HEK293 (cell line): ENCODE measurements at regions not wholly inside any gene's neighbourhood (a gene's known extent, or its start where the extent isn't known, plus 50 kb on each side); places are given as distances from the start of the nearest gene placed in this dataset.

Source experiments
- CTCF ChIP-seq: fragments of 450-650 bp; formaldehyde crosslinking; IDR thresholded peaks from 2 replicates; pipeline ENCODE4 v1.5.1; 2016; ENCODE audit warnings: missing biosample characterization, missing genetic modification characterization
- PRDM4 ChIP-seq: fragments of 450-650 bp; formaldehyde crosslinking; IDR thresholded peaks from 2 replicates; pipeline ENCODE4 v1.5.1; 2017; ENCODE audit warnings: missing biosample characterization, missing genetic modification characterization
- TCF7L2 ChIP-seq: IDR thresholded peaks from 2 replicates; pipeline ENCODE4 v1.6.1; 2011; ENCODE audit warnings: low read depth, mild to moderate bottlenecking, inconsistent platforms, low read length, moderate library complexity, borderline replicate concordance
- YY1 ChIP-seq: fragments of 450-650 bp; formaldehyde crosslinking; IDR thresholded peaks from 2 replicates; pipeline ENCODE4 v1.5.1; 2018; ENCODE audit warnings: missing biosample characterization, missing genetic modification characterization
- ZNF133 ChIP-seq: fragments of 450-650 bp; formaldehyde crosslinking; IDR thresholded peaks from 2 replicates; pipeline ENCODE4 v1.5.1; 2016; ENCODE audit warnings: missing biosample characterization, missing genetic modification characterization
- ZNF138 ChIP-seq: fragments of 450-650 bp; formaldehyde crosslinking; IDR thresholded peaks from 2 replicates; pipeline ENCODE4 v1.5.1; 2016; ENCODE audit warnings: missing biosample characterization, missing genetic modification characterization, borderline replicate concordance
- ZNF449 ChIP-seq: fragments of 450-650 bp; formaldehyde crosslinking; IDR thresholded peaks from 2 replicates; pipeline ENCODE4 v1.5.1; 2017; ENCODE audit warnings: missing biosample characterization, mild to moderate bottlenecking, missing genetic modification characterization, moderate library complexity
- ZSCAN23 ChIP-seq: fragments of 450-650 bp; formaldehyde crosslinking; IDR thresholded peaks from 2 replicates; pipeline ENCODE4 v1.5.1; 2016; ENCODE audit warnings: missing biosample characterization, missing genetic modification characterization
- TF ChIP-seq, protein P1 (sequence below): fragments of 450-650 bp; formaldehyde crosslinking; IDR thresholded peaks from 2 replicates; pipeline ENCODE4 v1.5.1; 2017; ENCODE audit warnings: missing biosample characterization, missing genetic modification characterization

- TF ChIP-seq YY1 (tag by site-specific recombination) (no peak), ZNF449 (tag by site-specific recombination) (no peak), TCF7L2 (no peak), CTCF (tag by site-specific recombination) (no peak), PRDM4 (tag by site-specific recombination) (no peak), ZNF133 (tag by site-specific recombination) (no peak), ZNF138 (tag by site-specific recombination) (no peak), ZSCAN23 (tag by site-specific recombination) (no peak)
- TF ChIP-seq, protein P1, sequence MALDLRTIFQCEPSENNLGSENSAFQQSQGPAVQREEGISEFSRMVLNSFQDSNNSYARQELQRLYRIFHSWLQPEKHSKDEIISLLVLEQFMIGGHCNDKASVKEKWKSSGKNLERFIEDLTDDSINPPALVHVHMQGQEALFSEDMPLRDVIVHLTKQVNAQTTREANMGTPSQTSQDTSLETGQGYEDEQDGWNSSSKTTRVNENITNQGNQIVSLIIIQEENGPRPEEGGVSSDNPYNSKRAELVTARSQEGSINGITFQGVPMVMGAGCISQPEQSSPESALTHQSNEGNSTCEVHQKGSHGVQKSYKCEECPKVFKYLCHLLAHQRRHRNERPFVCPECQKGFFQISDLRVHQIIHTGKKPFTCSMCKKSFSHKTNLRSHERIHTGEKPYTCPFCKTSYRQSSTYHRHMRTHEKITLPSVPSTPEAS, result no peak
Observed at GRCh38 chr1:213613549-213613948, 374.2 kb upstream of the PROX1 start.
